Stomach (tissue), 8 donors: ENCODE measurements at regions not wholly inside any gene's neighbourhood (a gene's known extent, or its start where the extent isn't known, plus 50 kb on each side); places are given as distances from the start of the nearest gene placed in this dataset.

Experiments used
- DNase-seq, 2 donors: peaks; one replicate each; pipeline versions ENCODE4 v3.0.0 to v3.0.0-alpha.2; 2013 to 2019
- H3K27ac ChIP-seq, 5 donors: fragments of 200-600 bp in 4 of 5; sonication (generic) in 4 of 5; one replicate each; pipeline ENCODE4 v1.5.1; 2013 to 2019; ENCODE audit warnings: mild to moderate bottlenecking in 1 of 5, moderate library complexity in 1 of 5
- H3K27me3 ChIP-seq, 3 donors: fragments of 200-600 bp; sonication (generic); one replicate each; pipeline ENCODE4 v1.5.1; 2017 to 2019; ENCODE audit warnings: mixed run types in 1 of 3
- H3K36me3 ChIP-seq, 4 donors: fragments of 200-600 bp; sonication (generic); 1 replicate in 3 of 4; 2 replicates in 1 of 4; pipeline ENCODE4 v1.5.1; 2016 to 2019
- H3K4me1 ChIP-seq, 4 donors: fragments of 200-600 bp; sonication (generic); one replicate each; pipeline ENCODE4 v1.5.1; 2016 to 2019
- H3K4me3 ChIP-seq, 4 donors: fragments of 200-600 bp; sonication (generic) in 3 of 4; one replicate each; pipeline ENCODE4 v1.5.1; 2016 to 2019; ENCODE audit warnings: mild to moderate bottlenecking in 1 of 4
- H3K9me3 ChIP-seq, 4 donors: fragments of 200-600 bp; sonication (generic); one replicate each; pipeline ENCODE4 v1.5.1; 2016 to 2019
- CTCF ChIP-seq, 7 experiments: fragments of 450-650 bp in 4 of 7; fragments of 200-600 bp in 3 of 7; sonication (generic) in 3 of 7; IDR thresholded peaks; one replicate each; pipeline ENCODE4 v1.5.1; 2016 to 2019; ENCODE audit warnings: antibody characterized with exemption in 7 of 7, control low read depth in 2 of 7, mild to moderate bottlenecking in 1 of 7
- EP300 ChIP-seq: sonication (generic); formaldehyde crosslinking; IDR thresholded peaks from one replicate; pipeline ENCODE4 v1.6.1; 2017; ENCODE audit warnings: antibody characterized with exemption
- POLR2A ChIP-seq, 4 donors: fragments of 450-650 bp; IDR thresholded peaks; one replicate each; pipeline ENCODE4 v1.6.1; 2016; ENCODE audit warnings: antibody characterized with exemption in 4 of 4, control low read depth in 2 of 4, mild to moderate bottlenecking in 1 of 4, moderate library complexity in 1 of 4
- POLR2AphosphoS5 ChIP-seq, 3 donors: sonication (generic); formaldehyde crosslinking; IDR thresholded peaks; one replicate each; pipeline ENCODE4 v1.6.1; 2016; ENCODE audit warnings: antibody characterized with exemption in 3 of 3
- WGBS, 5 donors: extraction: QIAGEN DNeasy Blood & Tissue Kit in 3 of 5; methylation state at CpG; one replicate each; pipeline versions ENCODE4 v1.1.5 to v1.1.7; 2013 to 2018; 5-methylcytosine and 5-hydroxymethylcytosine counted together
- intact Hi-C: fragments of 100-400 bp; cut with DNase I; formaldehyde crosslinking; loops from one replicate; pipeline ENCODE4 v1.15.1; 2023; ENCODE audit warnings: low total_unique reads
- donor health status: healthy with polysubstance abuse.
- donor health status: Bipolar disorder and iron deficiency.
- donor health status: healthy.

GRCh38 chr21:15119486-15119885, 54.7 kb upstream of the NRIP1 start:
- peaks cover 13 to 22% (median 18%) of the 10 kb centered on the region in 4 donors for H3K4me1 ChIP-seq
- no peak for DNase-seq
- H3K4me3 ChIP-seq = no peak overlapping the region
- no peaks in the 10 kb centered on the region for H3K36me3 ChIP-seq
- intact Hi-C loops = no loop called here
- no peak for TF ChIP-seq CTCF (IDR thresholded peaks at IDR 0.05)
- TF ChIP-seq POLR2A (IDR thresholded peaks at IDR 0.05) = no peak
- no peak for TF ChIP-seq POLR2AphosphoS5 (IDR thresholded peaks at IDR 0.05)
- no peak for TF ChIP-seq EP300
- 79 to 87% (median 85%) methylated on average over 3 of the region's 3 CpGs for WGBS, 5 donors
- H3K27me3 ChIP-seq = no peaks in the 10 kb centered on the region
- H3K27ac ChIP-seq = no peak overlapping the region
- H3K9me3 ChIP-seq = no peaks in the 10 kb centered on the region

- Histone ChIP-seq H3K4me3 (no peak overlapping the region), H3K36me3 (no peaks in the 10 kb centered on the region), H3K27me3 (no peaks in the 10 kb centered on the region), H3K9me3 (no peaks in the 10 kb centered on the region), H3K4me1 (peaks cover 13 to 22% (median 18%) of the 10 kb centered on the region in 4 donors), H3K27ac (peak overlapping the region; percentile 39 to 79 (median 65))
- 62 to 72% (median 68%) methylated on average over 5 of the region's 5 CpGs for whole genome bisulfite sequencing, 5 donors
- intact Hi-C loops = no loop called here
- DNase-seq = no peak
- TF ChIP-seq CTCF (IDR thresholded peaks at IDR 0.05) (no peak), POLR2A (IDR thresholded peaks at IDR 0.05) (no peak), EP300 (no peak), POLR2AphosphoS5 (IDR thresholded peaks at IDR 0.05) (no peak)
These were observed 56.4 kb upstream of the NRIP1 start for GRCh38 chr21:15121097-15121654.

- H3K27me3 ChIP-seq = no peaks in the 10 kb centered on the region
- H3K27ac ChIP-seq = peak overlapping the region; percentile 39 to 79 (median 65)
- intact Hi-C loops = no loop called here
- no peaks in the 10 kb centered on the region for H3K36me3 ChIP-seq
- no peak for TF ChIP-seq CTCF (IDR thresholded peaks at IDR 0.05)
- TF ChIP-seq POLR2A (IDR thresholded peaks at IDR 0.05) = no peak
- no peak for TF ChIP-seq POLR2AphosphoS5 (IDR thresholded peaks at IDR 0.05)
- no peak for TF ChIP-seq EP300
- no peak overlapping the region for H3K4me3 ChIP-seq
- DNase-seq = peak; percentile 52 to 74
- H3K9me3 ChIP-seq = no peaks in the 10 kb centered on the region
- 10 to 29% (median 21%) methylated on average over 3 of the region's 3 CpGs for WGBS, 5 donors
- H3K4me1 ChIP-seq = peaks cover 13 to 22% (median 18%) of the 10 kb centered on the region in 4 donors
These were observed 56.9 kb upstream of the NRIP1 start for GRCh38 chr21:15121655-15122120.

GRCh38 chr21:15122241-15122640, 57.4 kb upstream of the NRIP1 start:
- Histone ChIP-seq H3K4me1 (peaks cover 13 to 22% (median 18%) of the 10 kb centered on the region in 4 donors), H3K27ac (peak overlapping the region in 4 of 5 donors; percentile 39 to 79 (median 52)), H3K9me3 (no peaks in the 10 kb centered on the region), H3K4me3 (no peak overlapping the region), H3K27me3 (no peaks in the 10 kb centered on the region), H3K36me3 (no peaks in the 10 kb centered on the region)
- peak in 1 of 2 donors; percentile 18 for DNase-seq
- no peak for TF ChIP-seq EP300
- TF ChIP-seq POLR2A (IDR thresholded peaks at IDR 0.05) = no peak
- TF ChIP-seq CTCF (IDR thresholded peaks at IDR 0.05) = no peak
- TF ChIP-seq POLR2AphosphoS5 (IDR thresholded peaks at IDR 0.05) = no peak
- intact Hi-C loops = no loop called here
- WGBS, 5 donors = 16 to 31% (median 24%) methylated on average over 4 of the region's 4 CpGs
